ENCODE measurements at regions not wholly inside any gene's neighbourhood (a gene's known extent, or its start where the extent isn't known, plus 50 kb on each side); places are given as distances from the start of the nearest gene placed in this dataset.
A peak's percentile ranks its signal among the peaks of the same experiment; 100 is the strongest.

DNA sequence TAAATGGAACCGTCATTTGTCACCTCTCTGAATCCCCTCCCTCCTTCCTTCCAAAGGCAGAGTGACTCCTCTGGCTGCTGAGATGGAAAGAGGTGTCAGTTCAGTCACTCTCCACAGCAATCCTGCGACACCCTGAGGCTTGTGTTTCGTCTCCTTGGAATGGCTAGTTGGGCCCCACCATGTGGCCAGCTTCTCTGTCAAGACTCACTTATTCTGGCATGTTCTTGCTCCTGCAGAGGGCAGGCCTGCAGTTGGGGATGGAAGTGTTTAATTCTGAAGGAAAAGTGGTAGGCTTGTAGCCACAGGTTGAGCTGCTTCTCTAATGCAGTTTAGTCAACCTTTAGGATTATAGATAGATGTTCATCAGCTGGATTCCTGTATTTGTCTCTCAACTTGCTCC is 149.6 kb downstream of the LMO4 start:
- no peak overlapping the region for H3K27ac ChIP-seq (ENCODE audit: insufficient read depth, low read length)
- H3K4me1 ChIP-seq (ENCODE audit: control insufficient read depth, extremely low read depth, insufficient read depth, low read length), result no peaks in the 10 kb centered on the region
- no peaks in the 10 kb centered on the region for H3K9me3 ChIP-seq (ENCODE audit: control insufficient read depth, insufficient read depth, low read depth, low read length)
- no peaks in the 10 kb centered on the region for H3K79me2 ChIP-seq (ENCODE audit: control insufficient read depth, insufficient read depth, low read length)
- H3K9ac ChIP-seq (ENCODE audit: insufficient read depth, low read length), result no peak overlapping the region
- H3K36me3 ChIP-seq (ENCODE audit: control insufficient read depth, insufficient read depth, low read length), result no peaks in the 10 kb centered on the region
- no peak overlapping the region for H3K4me2 ChIP-seq (ENCODE audit: extremely low read depth, insufficient read depth, low read length)
- no peak overlapping the region for H3K4me3 ChIP-seq (replicated peaks in 1 of 4; ENCODE audit: control extremely low read depth in 1 of 4, insufficient read depth in 1 of 4, low read depth in 3 of 4, low read length in 4 of 4)
- TF ChIP-seq, protein P1, sequence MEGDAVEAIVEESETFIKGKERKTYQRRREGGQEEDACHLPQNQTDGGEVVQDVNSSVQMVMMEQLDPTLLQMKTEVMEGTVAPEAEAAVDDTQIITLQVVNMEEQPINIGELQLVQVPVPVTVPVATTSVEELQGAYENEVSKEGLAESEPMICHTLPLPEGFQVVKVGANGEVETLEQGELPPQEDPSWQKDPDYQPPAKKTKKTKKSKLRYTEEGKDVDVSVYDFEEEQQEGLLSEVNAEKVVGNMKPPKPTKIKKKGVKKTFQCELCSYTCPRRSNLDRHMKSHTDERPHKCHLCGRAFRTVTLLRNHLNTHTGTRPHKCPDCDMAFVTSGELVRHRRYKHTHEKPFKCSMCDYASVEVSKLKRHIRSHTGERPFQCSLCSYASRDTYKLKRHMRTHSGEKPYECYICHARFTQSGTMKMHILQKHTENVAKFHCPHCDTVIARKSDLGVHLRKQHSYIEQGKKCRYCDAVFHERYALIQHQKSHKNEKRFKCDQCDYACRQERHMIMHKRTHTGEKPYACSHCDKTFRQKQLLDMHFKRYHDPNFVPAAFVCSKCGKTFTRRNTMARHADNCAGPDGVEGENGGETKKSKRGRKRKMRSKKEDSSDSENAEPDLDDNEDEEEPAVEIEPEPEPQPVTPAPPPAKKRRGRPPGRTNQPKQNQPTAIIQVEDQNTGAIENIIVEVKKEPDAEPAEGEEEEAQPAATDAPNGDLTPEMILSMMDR (conservative IDR thresholded peaks at IDR 0.05 in 1 of 2, IDR thresholded peaks at IDR 0.05 in 1 of 2; ENCODE audit: low read depth in 1 of 2, low read length in 2 of 2), result peak; percentile 4 to 21
- no peak for TF ChIP-seq EZH2 (IDR thresholded peaks at IDR 0.05; ENCODE audit: low read length, missing control alignments)
- peak; percentile 19 to 42 for DNase-seq (ENCODE audit: low read depth in 2 of 2)
- no peaks in the 10 kb centered on the region for H4K20me1 ChIP-seq (ENCODE audit: control insufficient read depth, extremely low read depth, insufficient read depth, low read length)
- H3K27me3 ChIP-seq (ENCODE audit: control insufficient read depth, insufficient read depth, low read length), result no peaks in the 10 kb centered on the region
- no peak overlapping the region for H2AFZ ChIP-seq (ENCODE audit: low read length)

DNA sequence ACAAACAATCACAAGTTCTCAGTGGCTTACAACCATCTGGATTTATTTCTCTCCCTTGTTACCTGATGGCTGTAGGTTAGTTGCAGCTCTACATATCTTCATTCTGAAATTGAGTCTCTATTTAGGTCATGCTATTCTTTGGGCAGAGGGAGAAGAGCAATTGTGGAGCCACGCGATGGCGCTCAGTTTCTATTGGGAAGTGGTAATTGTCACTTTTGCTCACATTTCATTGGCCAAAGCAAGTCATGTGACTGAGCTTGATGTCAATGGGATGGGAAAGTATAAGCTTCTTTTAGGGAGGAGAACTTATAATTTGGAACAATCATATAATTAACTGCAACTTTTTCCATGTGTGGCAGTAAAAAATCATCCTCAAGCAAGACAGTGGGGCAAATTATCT is 166.5 kb downstream of the LMO4 start:
- H3K4me2 ChIP-seq (ENCODE audit: extremely low read depth, insufficient read depth, low read length), result no peak overlapping the region
- no peaks in the 10 kb centered on the region for H3K27me3 ChIP-seq (ENCODE audit: control insufficient read depth, insufficient read depth, low read length)
- no peak overlapping the region for H3K9ac ChIP-seq (ENCODE audit: insufficient read depth, low read length)
- DNase-seq (ENCODE audit: low read depth in 2 of 2), result no peak
- no peaks in the 10 kb centered on the region for H3K9me3 ChIP-seq (ENCODE audit: control insufficient read depth, insufficient read depth, low read depth, low read length)
- H4K20me1 ChIP-seq (ENCODE audit: control insufficient read depth, extremely low read depth, insufficient read depth, low read length), result no peaks in the 10 kb centered on the region
- no peaks in the 10 kb centered on the region for H3K36me3 ChIP-seq (ENCODE audit: control insufficient read depth, insufficient read depth, low read length)
- H2AFZ ChIP-seq (ENCODE audit: low read length), result no peak overlapping the region
- H3K4me1 ChIP-seq (ENCODE audit: control insufficient read depth, extremely low read depth, insufficient read depth, low read length), result no peaks in the 10 kb centered on the region
- H3K79me2 ChIP-seq (ENCODE audit: control insufficient read depth, insufficient read depth, low read length), result no peaks in the 10 kb centered on the region
- H3K4me3 ChIP-seq (replicated peaks in 1 of 4; ENCODE audit: control extremely low read depth in 1 of 4, insufficient read depth in 1 of 4, low read depth in 3 of 4, low read length in 4 of 4), result no peak overlapping the region
- TF ChIP-seq, protein P1 (conservative IDR thresholded peaks at IDR 0.05 in 1 of 2, IDR thresholded peaks at IDR 0.05 in 1 of 2; ENCODE audit: low read depth in 1 of 2, low read length in 2 of 2), result no peak
- no peak for TF ChIP-seq EZH2 (IDR thresholded peaks at IDR 0.05; ENCODE audit: low read length, missing control alignments)
- no peak overlapping the region for H3K27ac ChIP-seq (ENCODE audit: insufficient read depth, low read length)

DNA sequence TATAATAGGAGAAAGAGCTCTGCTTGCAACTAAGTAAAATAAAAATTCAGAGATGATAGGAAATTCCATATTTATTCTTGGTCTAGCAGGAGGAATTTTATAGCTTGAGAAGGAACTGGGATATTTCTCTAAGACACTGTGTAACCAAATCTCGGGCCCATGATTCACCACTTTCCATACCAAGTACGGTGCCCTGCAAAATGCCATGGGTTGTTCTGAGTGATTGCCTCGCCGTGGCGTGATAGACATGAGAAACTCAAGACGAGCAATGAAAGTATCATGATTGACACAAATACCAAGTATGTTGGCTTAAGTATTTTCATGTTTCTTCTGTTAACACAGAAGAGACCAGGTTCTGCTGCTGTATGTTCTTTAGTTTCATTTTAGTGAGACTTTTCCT is 167.2 kb downstream of the LMO4 start:
- no peak overlapping the region for H3K27ac ChIP-seq (ENCODE audit: insufficient read depth, low read length)
- H3K36me3 ChIP-seq (ENCODE audit: control insufficient read depth, insufficient read depth, low read length), result no peaks in the 10 kb centered on the region
- no peak overlapping the region for H2AFZ ChIP-seq (ENCODE audit: low read length)
- no peak overlapping the region for H3K4me2 ChIP-seq (ENCODE audit: extremely low read depth, insufficient read depth, low read length)
- no peak overlapping the region for H3K4me3 ChIP-seq (replicated peaks in 1 of 4; ENCODE audit: control extremely low read depth in 1 of 4, insufficient read depth in 1 of 4, low read depth in 3 of 4, low read length in 4 of 4)
- no peak overlapping the region for H3K9ac ChIP-seq (ENCODE audit: insufficient read depth, low read length)
- TF ChIP-seq, protein P1 (conservative IDR thresholded peaks at IDR 0.05 in 1 of 2, IDR thresholded peaks at IDR 0.05 in 1 of 2; ENCODE audit: low read depth in 1 of 2, low read length in 2 of 2), result no peak
- no peak for TF ChIP-seq EZH2 (IDR thresholded peaks at IDR 0.05; ENCODE audit: low read length, missing control alignments)
- DNase-seq (ENCODE audit: low read depth in 2 of 2), result no peak
- H3K79me2 ChIP-seq (ENCODE audit: control insufficient read depth, insufficient read depth, low read length), result no peaks in the 10 kb centered on the region
- no peaks in the 10 kb centered on the region for H3K9me3 ChIP-seq (ENCODE audit: control insufficient read depth, insufficient read depth, low read depth, low read length)
- no peaks in the 10 kb centered on the region for H3K4me1 ChIP-seq (ENCODE audit: control insufficient read depth, extremely low read depth, insufficient read depth, low read length)
- no peaks in the 10 kb centered on the region for H3K27me3 ChIP-seq (ENCODE audit: control insufficient read depth, insufficient read depth, low read length)
- no peaks in the 10 kb centered on the region for H4K20me1 ChIP-seq (ENCODE audit: control insufficient read depth, extremely low read depth, insufficient read depth, low read length)

All from fibroblast of lung (primary cell).